Fibroblast of lung (primary cell): ENCODE measurements at regions not wholly inside any gene's neighbourhood (a gene's known extent, or its start where the extent isn't known, plus 50 kb on each side); places are given as distances from the start of the nearest gene placed in this dataset.

Source experiments
- DNase-seq, 2 donors: peaks; one replicate each; pipeline versions ENCODE4 v3.0.0 to v3.0.0-alpha.2; 2010; ENCODE audit warnings: low read depth in 2 of 2
- H2AFZ ChIP-seq: 2 replicates; pipeline ENCODE4 v1.5.1; 2012; ENCODE audit warnings: low read length, control low read depth, inconsistent platforms
- H3K27ac ChIP-seq: 2 replicates; pipeline ENCODE4 v1.5.1; 2011; ENCODE audit warnings: low read length, control low read depth; ENCODE audit not compliant: insufficient read depth
- H3K27me3 ChIP-seq: 2 replicates; pipeline ENCODE4 v1.5.1; 2011; ENCODE audit warnings: mild to moderate bottlenecking, low read length; ENCODE audit not compliant: control insufficient read depth, insufficient read depth
- H3K36me3 ChIP-seq: 2 replicates; pipeline ENCODE4 v1.5.1; 2011; ENCODE audit warnings: low read length; ENCODE audit not compliant: control insufficient read depth, insufficient read depth
- H3K4me1 ChIP-seq: 2 replicates; pipeline ENCODE4 v1.5.1; 2011; ENCODE audit warnings: low read length; ENCODE audit not compliant: control insufficient read depth, insufficient read depth; ENCODE audit errors: extremely low read depth
- H3K4me2 ChIP-seq: 2 replicates; pipeline ENCODE4 v1.5.1; 2011; ENCODE audit warnings: low read length, control low read depth; ENCODE audit not compliant: insufficient read depth; ENCODE audit errors: extremely low read depth
- H3K4me3 ChIP-seq, 4 experiments: fragments of 200-600 bp in 1 of 4; sonication (generic) in 1 of 4; replicated peaks in 1 of 4; 2 replicates each; pipeline ENCODE4 v1.5.1; 2011 to 2016; ENCODE audit warnings: low read length in 4 of 4, low read depth in 3 of 4, mild to moderate bottlenecking in 3 of 4, control low read depth in 2 of 4, inconsistent platforms in 1 of 4, mixed read lengths in 1 of 4; ENCODE audit not compliant: insufficient read depth in 1 of 4; ENCODE audit errors: control extremely low read depth in 1 of 4
- H3K79me2 ChIP-seq: 2 replicates; pipeline ENCODE4 v1.5.1; 2012; ENCODE audit warnings: mild to moderate bottlenecking, low read length, inconsistent platforms; ENCODE audit not compliant: control insufficient read depth, insufficient read depth
- H3K9ac ChIP-seq: 2 replicates; pipeline ENCODE4 v1.5.1; 2011; ENCODE audit warnings: mild to moderate bottlenecking, low read length, control low read depth; ENCODE audit not compliant: insufficient read depth
- H3K9me3 ChIP-seq: 2 replicates; pipeline ENCODE4 v1.5.1; 2012; ENCODE audit warnings: low read depth, low read length; ENCODE audit not compliant: control insufficient read depth, insufficient read depth
- H4K20me1 ChIP-seq: 2 replicates; pipeline ENCODE4 v1.5.1; 2011; ENCODE audit warnings: low read length; ENCODE audit not compliant: control insufficient read depth, insufficient read depth; ENCODE audit errors: extremely low read depth
- EZH2 ChIP-seq: IDR thresholded peaks from 2 replicates; pipeline ENCODE4 v1.5.1; 2012; ENCODE audit warnings: low read length, control low read depth, mild to moderate bottlenecking; ENCODE audit errors: missing control alignments
- TF ChIP-seq, protein P1 (sequence below), 2 donors: IDR thresholded peaks in 1 of 2; conservative IDR thresholded peaks in 1 of 2; 1 replicate in 1 of 2; 2 replicates in 1 of 2; pipeline ENCODE4 v1.5.1; 2011 to 2012; ENCODE audit warnings: low read length in 2 of 2, control low read depth in 1 of 2, inconsistent platforms in 1 of 2, low read depth in 1 of 2, mild to moderate bottlenecking in 1 of 2

DNA sequence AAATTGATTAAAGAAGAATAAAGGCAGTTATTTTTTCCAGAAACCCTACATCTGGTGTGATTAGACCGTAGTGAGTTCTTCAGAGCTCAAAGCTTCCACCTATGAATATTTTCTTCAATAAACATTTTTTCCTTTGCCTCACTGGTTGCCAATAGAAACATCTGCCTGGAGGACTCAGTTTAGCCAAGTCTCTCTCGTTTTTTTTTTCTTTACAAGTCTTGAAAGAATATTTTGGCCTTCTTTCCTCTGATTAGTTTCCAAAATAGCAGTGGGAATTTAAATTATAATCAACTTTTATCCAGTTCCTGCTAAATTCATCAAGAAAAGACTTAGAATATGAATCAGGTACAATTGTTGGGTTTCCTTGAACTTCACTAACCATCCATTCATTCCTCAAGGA is 897.5 kb downstream of the TLE1 start:
- Histone ChIP-seq H3K79me2 (no peaks in the 10 kb centered on the region), H3K27ac (no peak overlapping the region), H3K4me1 (no peaks in the 10 kb centered on the region), H3K36me3 (no peaks in the 10 kb centered on the region), H3K4me3 (no peak overlapping the region), H3K9me3 (no peaks in the 10 kb centered on the region), H3K27me3 (no peaks in the 10 kb centered on the region), H3K9ac (no peak overlapping the region), H3K4me2 (no peak overlapping the region), H4K20me1 (no peaks in the 10 kb centered on the region), H2AFZ (no peak overlapping the region)
- peak in 1 of 2 donors; percentile 3 for DNase-seq
- TF ChIP-seq, protein P1, sequence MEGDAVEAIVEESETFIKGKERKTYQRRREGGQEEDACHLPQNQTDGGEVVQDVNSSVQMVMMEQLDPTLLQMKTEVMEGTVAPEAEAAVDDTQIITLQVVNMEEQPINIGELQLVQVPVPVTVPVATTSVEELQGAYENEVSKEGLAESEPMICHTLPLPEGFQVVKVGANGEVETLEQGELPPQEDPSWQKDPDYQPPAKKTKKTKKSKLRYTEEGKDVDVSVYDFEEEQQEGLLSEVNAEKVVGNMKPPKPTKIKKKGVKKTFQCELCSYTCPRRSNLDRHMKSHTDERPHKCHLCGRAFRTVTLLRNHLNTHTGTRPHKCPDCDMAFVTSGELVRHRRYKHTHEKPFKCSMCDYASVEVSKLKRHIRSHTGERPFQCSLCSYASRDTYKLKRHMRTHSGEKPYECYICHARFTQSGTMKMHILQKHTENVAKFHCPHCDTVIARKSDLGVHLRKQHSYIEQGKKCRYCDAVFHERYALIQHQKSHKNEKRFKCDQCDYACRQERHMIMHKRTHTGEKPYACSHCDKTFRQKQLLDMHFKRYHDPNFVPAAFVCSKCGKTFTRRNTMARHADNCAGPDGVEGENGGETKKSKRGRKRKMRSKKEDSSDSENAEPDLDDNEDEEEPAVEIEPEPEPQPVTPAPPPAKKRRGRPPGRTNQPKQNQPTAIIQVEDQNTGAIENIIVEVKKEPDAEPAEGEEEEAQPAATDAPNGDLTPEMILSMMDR (conservative IDR thresholded peaks at IDR 0.05 in 1 of 2, IDR thresholded peaks at IDR 0.05 in 1 of 2; ENCODE audit: low read depth in 1 of 2, low read length in 2 of 2): no peak
- no peak for TF ChIP-seq EZH2

DNA sequence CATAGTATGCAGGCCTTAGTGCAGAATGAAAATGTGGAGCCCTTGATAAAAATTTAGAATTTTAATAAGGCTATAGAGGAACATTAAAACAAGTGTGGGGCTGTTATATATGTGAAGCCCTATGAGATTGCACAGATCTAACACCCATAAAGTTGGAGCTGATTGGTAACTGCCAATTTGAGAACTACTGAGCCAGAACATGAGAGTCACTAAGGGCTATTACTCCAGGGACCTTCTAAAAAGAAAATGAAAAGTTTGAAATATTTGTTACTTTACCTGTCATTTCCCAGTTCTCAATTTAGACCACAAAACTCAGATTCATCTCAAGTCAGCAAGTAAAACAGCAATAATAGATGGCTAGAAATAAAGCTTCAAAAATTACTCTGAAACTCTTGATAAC is 898.6 kb downstream of the TLE1 start:
- Histone ChIP-seq H3K27ac (no peak overlapping the region), H3K9me3 (no peaks in the 10 kb centered on the region), H3K4me1 (no peaks in the 10 kb centered on the region), H3K79me2 (no peaks in the 10 kb centered on the region), H3K36me3 (no peaks in the 10 kb centered on the region), H3K4me2 (no peak overlapping the region), H3K9ac (no peak overlapping the region), H3K27me3 (no peaks in the 10 kb centered on the region), H2AFZ (no peak overlapping the region), H3K4me3 (no peak overlapping the region), H4K20me1 (no peaks in the 10 kb centered on the region)
- no peak for TF ChIP-seq EZH2
- TF ChIP-seq, protein P1 (conservative IDR thresholded peaks at IDR 0.05 in 1 of 2, IDR thresholded peaks at IDR 0.05 in 1 of 2; ENCODE audit: low read depth in 1 of 2, low read length in 2 of 2): no peak
- DNase-seq: no peak

DNA sequence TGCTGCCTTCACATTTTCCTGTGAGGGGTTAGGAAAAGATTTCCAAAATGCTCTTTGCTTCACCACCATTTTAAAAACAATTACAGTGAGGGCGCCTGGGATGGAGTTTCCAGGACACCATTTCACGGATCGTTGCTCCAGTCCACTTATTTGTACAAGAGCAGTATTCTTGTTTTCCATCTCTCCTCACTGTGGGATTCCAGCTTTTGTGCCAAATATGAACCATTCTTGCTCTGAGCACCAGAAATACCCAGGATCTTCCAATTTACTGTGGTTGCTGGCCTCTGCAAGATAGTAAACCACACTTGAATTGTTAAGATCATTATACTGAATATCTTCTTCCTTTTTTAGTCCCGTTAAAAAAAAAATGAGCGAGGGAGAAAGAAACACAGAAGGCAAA is 899.5 kb downstream of the TLE1 start:
- Histone ChIP-seq H3K4me3 (no peak overlapping the region), H2AFZ (no peak overlapping the region), H3K79me2 (no peaks in the 10 kb centered on the region), H4K20me1 (no peaks in the 10 kb centered on the region), H3K27me3 (no peaks in the 10 kb centered on the region), H3K4me1 (no peaks in the 10 kb centered on the region), H3K9me3 (no peaks in the 10 kb centered on the region), H3K4me2 (no peak overlapping the region), H3K27ac (no peak overlapping the region), H3K9ac (no peak overlapping the region), H3K36me3 (no peaks in the 10 kb centered on the region)
- no peak for TF ChIP-seq EZH2
- TF ChIP-seq, protein P1 (conservative IDR thresholded peaks at IDR 0.05 in 1 of 2, IDR thresholded peaks at IDR 0.05 in 1 of 2; ENCODE audit: low read depth in 1 of 2, low read length in 2 of 2): no peak
- peak in 1 of 2 donors; percentile 69 for DNase-seq
